ENCODE measurements at regions not wholly inside any gene's neighbourhood (a gene's known extent, or its start where the extent isn't known, plus 50 kb on each side); places are given as distances from the start of the nearest gene placed in this dataset.

- Histone ChIP-seq H3K4me3 (no peak overlapping the region), H3K9me3 (no peaks in the 10 kb centered on the region), H3K27ac (no peak overlapping the region), H3K36me3 (no peaks in the 10 kb centered on the region), H3K27me3 (no peaks in the 10 kb centered on the region), H3K4me1 (ENCODE audit: insufficient read depth) (no peaks in the 10 kb centered on the region)
- TF ChIP-seq POLR2A (IDR thresholded peaks at IDR 0.05) (no peak), EP300 (IDR thresholded peaks at IDR 0.05) (no peak)
- TF ChIP-seq, protein P1, sequence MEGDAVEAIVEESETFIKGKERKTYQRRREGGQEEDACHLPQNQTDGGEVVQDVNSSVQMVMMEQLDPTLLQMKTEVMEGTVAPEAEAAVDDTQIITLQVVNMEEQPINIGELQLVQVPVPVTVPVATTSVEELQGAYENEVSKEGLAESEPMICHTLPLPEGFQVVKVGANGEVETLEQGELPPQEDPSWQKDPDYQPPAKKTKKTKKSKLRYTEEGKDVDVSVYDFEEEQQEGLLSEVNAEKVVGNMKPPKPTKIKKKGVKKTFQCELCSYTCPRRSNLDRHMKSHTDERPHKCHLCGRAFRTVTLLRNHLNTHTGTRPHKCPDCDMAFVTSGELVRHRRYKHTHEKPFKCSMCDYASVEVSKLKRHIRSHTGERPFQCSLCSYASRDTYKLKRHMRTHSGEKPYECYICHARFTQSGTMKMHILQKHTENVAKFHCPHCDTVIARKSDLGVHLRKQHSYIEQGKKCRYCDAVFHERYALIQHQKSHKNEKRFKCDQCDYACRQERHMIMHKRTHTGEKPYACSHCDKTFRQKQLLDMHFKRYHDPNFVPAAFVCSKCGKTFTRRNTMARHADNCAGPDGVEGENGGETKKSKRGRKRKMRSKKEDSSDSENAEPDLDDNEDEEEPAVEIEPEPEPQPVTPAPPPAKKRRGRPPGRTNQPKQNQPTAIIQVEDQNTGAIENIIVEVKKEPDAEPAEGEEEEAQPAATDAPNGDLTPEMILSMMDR (IDR thresholded peaks at IDR 0.05) = no peak
- no peak for DNase-seq
- WGBS, 3 donors = 83 to 91% (median 86%) methylated on average over 1 of the region's 1 CpG
- intact Hi-C loops (cut with DNase I) = no loop called here
These were observed 160.1 kb upstream of the TMC3 start for GRCh38 chr15:81534124-81534523.

DNA sequence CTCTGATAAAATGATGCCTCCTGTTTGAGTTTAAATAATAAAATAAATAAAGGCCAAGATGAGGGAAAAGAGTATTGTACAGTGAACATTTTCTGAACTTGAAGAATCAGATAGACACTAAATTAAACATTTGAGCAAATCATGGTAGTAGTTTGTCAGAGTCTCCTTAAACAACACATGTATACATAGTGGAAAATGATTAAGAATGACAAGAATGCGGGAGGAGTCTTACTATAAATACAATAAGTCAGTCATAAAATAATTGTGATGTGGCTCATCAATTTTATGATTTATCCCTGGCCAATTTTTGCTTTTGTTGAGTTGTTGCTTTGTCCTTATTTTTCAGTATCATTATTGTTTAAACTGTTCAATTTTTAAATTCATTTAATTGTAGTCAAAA, 158.0 kb upstream of the TMC3 start:
- Histone ChIP-seq H3K36me3 (no peaks in the 10 kb centered on the region), H3K27ac (no peak overlapping the region), H3K4me1 (ENCODE audit: insufficient read depth) (no peaks in the 10 kb centered on the region), H3K27me3 (no peaks in the 10 kb centered on the region), H3K9me3 (no peaks in the 10 kb centered on the region), H3K4me3 (no peak overlapping the region)
- TF ChIP-seq POLR2A (IDR thresholded peaks at IDR 0.05) = no peak
- no peak for TF ChIP-seq EP300 (IDR thresholded peaks at IDR 0.05)
- TF ChIP-seq, protein P1 (IDR thresholded peaks at IDR 0.05) = no peak
- 87 to 95% (median 90%) methylated on average over 1 of the region's 1 CpG for WGBS, 3 donors
- no peak for DNase-seq
- intact Hi-C loops (cut with DNase I) = no loop called here

GRCh38 chr15:81531109-81531592, 157.1 kb upstream of the TMC3 start:
- Histone ChIP-seq H3K4me3 (no peak overlapping the region), H3K27me3 (no peaks in the 10 kb centered on the region), H3K27ac (no peak overlapping the region), H3K36me3 (no peaks in the 10 kb centered on the region), H3K4me1 (ENCODE audit: insufficient read depth) (no peaks in the 10 kb centered on the region), H3K9me3 (no peaks in the 10 kb centered on the region)
- intact Hi-C loops (cut with DNase I) = no loop called here
- TF ChIP-seq, protein P1 (IDR thresholded peaks at IDR 0.05) = no peak
- no peak for TF ChIP-seq POLR2A (IDR thresholded peaks at IDR 0.05)
- no peak for TF ChIP-seq EP300 (IDR thresholded peaks at IDR 0.05)
- DNase-seq = no peak
- 33 to 51% (median 45%) methylated on average over 10 of the region's 10 CpGs for WGBS, 3 donors

- Histone ChIP-seq H3K4me3 (no peak overlapping the region), H3K9me3 (no peaks in the 10 kb centered on the region), H3K36me3 (no peaks in the 10 kb centered on the region), H3K4me1 (ENCODE audit: insufficient read depth) (no peaks in the 10 kb centered on the region), H3K27ac (no peak overlapping the region), H3K27me3 (no peaks in the 10 kb centered on the region)
- WGBS, 3 donors = 40 to 54% (median 50%) methylated on average over 3 of the region's 3 CpGs
- TF ChIP-seq, protein P1 (IDR thresholded peaks at IDR 0.05) = no peak
- no peak for TF ChIP-seq EP300 (IDR thresholded peaks at IDR 0.05)
- TF ChIP-seq POLR2A (IDR thresholded peaks at IDR 0.05) = no peak
- DNase-seq = no peak
- intact Hi-C loops (cut with DNase I) = no loop called here
These were observed 156.3 kb upstream of the TMC3 start for GRCh38 chr15:81530271-81530691.
